WTC11 (cell line): ENCODE measurements at regions not wholly inside any gene's neighbourhood (a gene's known extent, or its start where the extent isn't known, plus 50 kb on each side); places are given as distances from the start of the nearest gene placed in this dataset.

Experiments used
- CBFB ChIP-seq: sonication (generic); formaldehyde crosslinking; IDR thresholded peaks from 2 replicates; pipeline ENCODE4 v1.8.1; 2022; ENCODE audit warnings: mild to moderate bottlenecking, low read depth, missing genetic modification reagents
- MXD4 ChIP-seq: fragments of 250-450 bp; sonication (Bioruptor Pico); IDR thresholded peaks from 2 replicates; pipeline ENCODE4 v1.8.0; 2021; ENCODE audit warnings: mild to moderate bottlenecking, moderate library complexity, borderline replicate concordance
- ZBTB21 ChIP-seq: sonication (generic); formaldehyde crosslinking; IDR thresholded peaks from 2 replicates; pipeline ENCODE4 v1.8.1; 2023; ENCODE audit warnings: mild to moderate bottlenecking, missing genetic modification reagents, borderline replicate concordance
- ZNF263 ChIP-seq: sonication (generic); formaldehyde crosslinking; IDR thresholded peaks from 2 replicates; pipeline ENCODE4 v1.8.1; 2022; ENCODE audit warnings: low read depth, mild to moderate bottlenecking, moderate library complexity, missing genetic modification reagents
- ZNF423 ChIP-seq: fragments of 250-450 bp; sonication (Bioruptor Pico); IDR thresholded peaks from 2 replicates; pipeline ENCODE4 v2.1.2; 2022; ENCODE audit warnings: mild to moderate bottlenecking, moderate library complexity
- TF ChIP-seq, protein P1 (sequence below): fragments of 200-600 bp; IDR thresholded peaks from 2 replicates; pipeline ENCODE4 v1.8.0; 2022; ENCODE audit warnings: antibody characterized with exemption
- TF ChIP-seq, protein P2 (sequence below): sonication (generic); formaldehyde crosslinking; IDR thresholded peaks from 2 replicates; pipeline ENCODE4 v1.8.1; 2022; ENCODE audit warnings: low read depth, mild to moderate bottlenecking, moderate library complexity, missing genetic modification reagents, borderline replicate concordance
- TF ChIP-seq, protein P3 (sequence below): sonication (generic); formaldehyde crosslinking; IDR thresholded peaks from 2 replicates; pipeline ENCODE4 v1.8.1; 2022; ENCODE audit warnings: mild to moderate bottlenecking, missing genetic modification reagents, moderate library complexity, borderline replicate concordance
- TF ChIP-seq, protein P4 (sequence below): fragments of 250-450 bp; sonication (Bioruptor Pico); IDR thresholded peaks from 2 replicates; pipeline ENCODE4 v2.1.2; 2022; ENCODE audit warnings: mild to moderate bottlenecking, moderate library complexity
- TF ChIP-seq, protein P5 (sequence below): sonication (generic); formaldehyde crosslinking; conservative IDR thresholded peaks from 2 replicates; pipeline ENCODE4 v1.8.1; 2022; ENCODE audit warnings: mild to moderate bottlenecking, missing genetic modification reagents
- TF ChIP-seq, protein P6 (sequence below): sonication (generic); formaldehyde crosslinking; IDR thresholded peaks from 2 replicates; pipeline ENCODE4 v1.8.1; 2023; ENCODE audit warnings: mild to moderate bottlenecking, missing genetic modification reagents, moderate library complexity

DNA sequence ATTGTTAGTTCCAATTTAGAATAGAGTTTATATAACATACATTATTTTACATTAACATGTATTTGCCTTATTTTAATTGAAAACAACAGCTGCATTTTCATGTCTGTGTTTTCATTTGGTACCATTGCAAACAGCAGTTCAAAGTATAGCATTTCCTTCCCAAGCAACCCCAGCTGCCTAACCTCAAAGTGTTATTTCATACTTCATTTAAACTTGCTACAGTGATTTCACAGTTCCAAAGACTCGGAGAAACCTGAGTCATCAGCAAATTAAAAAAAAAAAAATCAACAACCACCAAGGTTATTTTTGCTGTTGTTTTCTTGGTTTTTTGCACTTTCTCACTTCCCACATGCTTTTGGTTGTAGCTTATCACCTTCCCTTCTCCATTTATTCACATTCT lies 236.5 kb upstream of the SPHKAP start:
- TF ChIP-seq, protein P1, sequence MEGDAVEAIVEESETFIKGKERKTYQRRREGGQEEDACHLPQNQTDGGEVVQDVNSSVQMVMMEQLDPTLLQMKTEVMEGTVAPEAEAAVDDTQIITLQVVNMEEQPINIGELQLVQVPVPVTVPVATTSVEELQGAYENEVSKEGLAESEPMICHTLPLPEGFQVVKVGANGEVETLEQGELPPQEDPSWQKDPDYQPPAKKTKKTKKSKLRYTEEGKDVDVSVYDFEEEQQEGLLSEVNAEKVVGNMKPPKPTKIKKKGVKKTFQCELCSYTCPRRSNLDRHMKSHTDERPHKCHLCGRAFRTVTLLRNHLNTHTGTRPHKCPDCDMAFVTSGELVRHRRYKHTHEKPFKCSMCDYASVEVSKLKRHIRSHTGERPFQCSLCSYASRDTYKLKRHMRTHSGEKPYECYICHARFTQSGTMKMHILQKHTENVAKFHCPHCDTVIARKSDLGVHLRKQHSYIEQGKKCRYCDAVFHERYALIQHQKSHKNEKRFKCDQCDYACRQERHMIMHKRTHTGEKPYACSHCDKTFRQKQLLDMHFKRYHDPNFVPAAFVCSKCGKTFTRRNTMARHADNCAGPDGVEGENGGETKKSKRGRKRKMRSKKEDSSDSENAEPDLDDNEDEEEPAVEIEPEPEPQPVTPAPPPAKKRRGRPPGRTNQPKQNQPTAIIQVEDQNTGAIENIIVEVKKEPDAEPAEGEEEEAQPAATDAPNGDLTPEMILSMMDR = no peak
- TF ChIP-seq, protein P2, sequence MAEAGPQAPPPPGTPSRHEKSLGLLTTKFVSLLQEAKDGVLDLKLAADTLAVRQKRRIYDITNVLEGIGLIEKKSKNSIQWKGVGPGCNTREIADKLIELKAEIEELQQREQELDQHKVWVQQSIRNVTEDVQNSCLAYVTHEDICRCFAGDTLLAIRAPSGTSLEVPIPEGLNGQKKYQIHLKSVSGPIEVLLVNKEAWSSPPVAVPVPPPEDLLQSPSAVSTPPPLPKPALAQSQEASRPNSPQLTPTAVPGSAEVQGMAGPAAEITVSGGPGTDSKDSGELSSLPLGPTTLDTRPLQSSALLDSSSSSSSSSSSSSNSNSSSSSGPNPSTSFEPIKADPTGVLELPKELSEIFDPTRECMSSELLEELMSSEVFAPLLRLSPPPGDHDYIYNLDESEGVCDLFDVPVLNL = no peak
- TF ChIP-seq ZBTB21 (CRISPR knock-in tag) (no peak), ZNF263 (CRISPR knock-in tag) (no peak), MXD4 (CRISPR knock-in tag) (no peak), ZNF423 (CRISPR knock-in tag) (no peak), CBFB (CRISPR knock-in tag) (no peak)
- TF ChIP-seq, protein P3, sequence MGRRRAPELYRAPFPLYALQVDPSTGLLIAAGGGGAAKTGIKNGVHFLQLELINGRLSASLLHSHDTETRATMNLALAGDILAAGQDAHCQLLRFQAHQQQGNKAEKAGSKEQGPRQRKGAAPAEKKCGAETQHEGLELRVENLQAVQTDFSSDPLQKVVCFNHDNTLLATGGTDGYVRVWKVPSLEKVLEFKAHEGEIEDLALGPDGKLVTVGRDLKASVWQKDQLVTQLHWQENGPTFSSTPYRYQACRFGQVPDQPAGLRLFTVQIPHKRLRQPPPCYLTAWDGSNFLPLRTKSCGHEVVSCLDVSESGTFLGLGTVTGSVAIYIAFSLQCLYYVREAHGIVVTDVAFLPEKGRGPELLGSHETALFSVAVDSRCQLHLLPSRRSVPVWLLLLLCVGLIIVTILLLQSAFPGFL = no peak
- TF ChIP-seq, protein P4, sequence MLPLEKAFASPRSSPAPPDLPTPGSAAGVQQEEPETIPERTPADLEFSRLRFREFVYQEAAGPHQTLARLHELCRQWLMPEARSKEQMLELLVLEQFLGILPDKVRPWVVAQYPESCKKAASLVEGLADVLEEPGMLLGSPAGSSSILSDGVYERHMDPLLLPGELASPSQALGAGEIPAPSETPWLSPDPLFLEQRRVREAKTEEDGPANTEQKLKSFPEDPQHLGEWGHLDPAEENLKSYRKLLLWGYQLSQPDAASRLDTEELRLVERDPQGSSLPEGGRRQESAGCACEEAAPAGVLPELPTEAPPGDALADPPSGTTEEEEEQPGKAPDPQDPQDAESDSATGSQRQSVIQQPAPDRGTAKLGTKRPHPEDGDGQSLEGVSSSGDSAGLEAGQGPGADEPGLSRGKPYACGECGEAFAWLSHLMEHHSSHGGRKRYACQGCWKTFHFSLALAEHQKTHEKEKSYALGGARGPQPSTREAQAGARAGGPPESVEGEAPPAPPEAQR (CRISPR knock-in tag) = no peak
- TF ChIP-seq, protein P5, sequence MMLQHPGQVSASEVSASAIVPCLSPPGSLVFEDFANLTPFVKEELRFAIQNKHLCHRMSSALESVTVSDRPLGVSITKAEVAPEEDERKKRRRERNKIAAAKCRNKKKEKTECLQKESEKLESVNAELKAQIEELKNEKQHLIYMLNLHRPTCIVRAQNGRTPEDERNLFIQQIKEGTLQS (CRISPR knock-in tag) = no peak
- TF ChIP-seq, protein P6, sequence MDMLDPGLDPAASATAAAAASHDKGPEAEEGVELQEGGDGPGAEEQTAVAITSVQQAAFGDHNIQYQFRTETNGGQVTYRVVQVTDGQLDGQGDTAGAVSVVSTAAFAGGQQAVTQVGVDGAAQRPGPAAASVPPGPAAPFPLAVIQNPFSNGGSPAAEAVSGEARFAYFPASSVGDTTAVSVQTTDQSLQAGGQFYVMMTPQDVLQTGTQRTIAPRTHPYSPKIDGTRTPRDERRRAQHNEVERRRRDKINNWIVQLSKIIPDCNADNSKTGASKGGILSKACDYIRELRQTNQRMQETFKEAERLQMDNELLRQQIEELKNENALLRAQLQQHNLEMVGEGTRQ (CRISPR knock-in tag) = no peak
